H1 (cell line): ENCODE measurements at regions not wholly inside any gene's neighbourhood (a gene's known extent, or its start where the extent isn't known, plus 50 kb on each side); places are given as distances from the start of the nearest gene placed in this dataset.

Experiments
- CTCF ChIA-PET: fragments of 300-600 bp; sonication (Branson Sonifier 250); formaldehyde crosslinking; loops from one replicate; lab custom pipeline; 2021; ENCODE audit not compliant: partially characterized antibody; lab: Charles Lee
- POLR2A ChIA-PET: fragments of 300-600 bp; sonication (Branson Sonifier 250); formaldehyde crosslinking; loops from one replicate; lab custom pipeline; 2021; ENCODE audit warnings: inconsistent platforms; ENCODE audit not compliant: partially characterized antibody; lab: Charles Lee
- DNase-seq, 2 experiments: peaks; one replicate each; pipeline versions ENCODE4 v3.0.0 to v3.0.0-alpha.2; 2010 to 2022; ENCODE audit warnings: low spot score in 2 of 2, low read depth in 1 of 2, mixed read lengths in 1 of 2
- FAIRE-seq: peaks from 2 replicates; lab custom pipeline; 2011; peaks lifted over from hg19 to GRCh38; lab: Jason Lieb, UNC
- H2AFZ ChIP-seq: 2 replicates; pipeline ENCODE4 v1.8.1; 2012; ENCODE audit warnings: low read length, inconsistent platforms
- H2AK5ac ChIP-seq: 2 replicates; pipeline ENCODE4 v1.6.1; 2013; ENCODE audit warnings: low read depth, low read length
- H2BK120ac ChIP-seq: replicated peaks from 2 replicates; pipeline ENCODE3; 2013; ENCODE audit warnings: low read depth, low read length, inconsistent platforms
- H2BK12ac ChIP-seq: 2 replicates; pipeline ENCODE4 v1.6.1; 2013; ENCODE audit warnings: low read depth, low read length
- H2BK15ac ChIP-seq: 2 replicates; pipeline ENCODE4 v1.6.1; 2013; ENCODE audit warnings: low read length
- H2BK20ac ChIP-seq: 2 replicates; pipeline ENCODE4 v1.6.1; 2013; ENCODE audit warnings: low read length
- H2BK5ac ChIP-seq: 2 replicates; pipeline ENCODE4 v1.6.1; 2013; ENCODE audit warnings: low read depth, low read length
- H3K14ac ChIP-seq: 2 replicates; pipeline ENCODE4 v1.6.1; 2013; ENCODE audit warnings: inconsistent platforms; ENCODE audit not compliant: insufficient read length
- H3K18ac ChIP-seq: 2 replicates; pipeline ENCODE4 v1.6.1; 2013; ENCODE audit warnings: low read length; ENCODE audit errors: extremely low read depth
- H3K23ac ChIP-seq: 2 replicates; pipeline ENCODE4 v1.6.1; 2013; ENCODE audit warnings: inconsistent platforms; ENCODE audit not compliant: insufficient read length
- H3K23me2 ChIP-seq: 2 replicates; pipeline ENCODE4 v1.6.1; 2013; ENCODE audit warnings: low read depth, low read length
- H3K27ac ChIP-seq: 2 replicates; pipeline ENCODE4 v1.6.1; 2011; ENCODE audit warnings: low read depth, low read length, inconsistent platforms
- H3K27me3 ChIP-seq, 4 experiments: replicated peaks in 1 of 4; 1 replicate in 1 of 4; 2 replicates in 3 of 4; pipeline versions ENCODE4 v1.6.1 to v1.8.1; 2011 to 2013; ENCODE audit warnings: low read length in 3 of 4, mild to moderate bottlenecking in 3 of 4, inconsistent platforms in 2 of 4, mixed read lengths in 2 of 4, moderate library complexity in 1 of 4; ENCODE audit not compliant: control insufficient read depth in 3 of 4, insufficient read depth in 3 of 4; ENCODE audit errors: extremely low read depth in 1 of 4
- H3K36me3 ChIP-seq, 4 experiments: 2 replicates each; pipeline versions ENCODE4 v1.6.1 to v1.8.1; 2011 to 2013; ENCODE audit warnings: mild to moderate bottlenecking in 4 of 4, low read length in 3 of 4, moderate library complexity in 2 of 4, control low read depth in 1 of 4, inconsistent platforms in 1 of 4; ENCODE audit not compliant: insufficient read depth in 4 of 4, control insufficient read depth in 2 of 4
- H3K4ac ChIP-seq: replicated peaks from 2 replicates; pipeline ENCODE3; 2013; ENCODE audit warnings: low read length, low read depth, mixed read lengths, inconsistent platforms; ENCODE audit not compliant: insufficient read length
- H3K4me1 ChIP-seq, 4 experiments: replicated peaks in 1 of 4; 1 replicate in 1 of 4; 2 replicates in 3 of 4; pipeline versions ENCODE4 v1.6.1 to v1.8.1; 2011 to 2013; ENCODE audit warnings: low read length in 3 of 4, inconsistent platforms in 2 of 4, mixed read lengths in 1 of 4; ENCODE audit not compliant: insufficient read depth in 4 of 4, control insufficient read depth in 3 of 4
- H3K4me2 ChIP-seq, 2 experiments: 2 replicates each; pipeline versions ENCODE4 v1.6.1 to v1.8.1; 2011 to 2013; ENCODE audit warnings: low read depth in 2 of 2, low read length in 2 of 2, control low read depth in 1 of 2, inconsistent platforms in 1 of 2, mild to moderate bottlenecking in 1 of 2; ENCODE audit not compliant: insufficient read depth in 1 of 2
- H3K4me3 ChIP-seq, 4 experiments: fragments of 200-600, 300-600 bp in 1 of 4; sonication (generic), shearing (Covaris generic), sonication (Bioruptor Twin) in 1 of 4; 2 replicates each; pipeline versions ENCODE4 v1.5.1 to v1.8.1; 2011 to 2016; ENCODE audit warnings: low read length in 4 of 4, low read depth in 3 of 4, control low read depth in 2 of 4, inconsistent platforms in 2 of 4, mild to moderate bottlenecking in 2 of 4, mixed read lengths in 1 of 4, moderate library complexity in 1 of 4; ENCODE audit not compliant: insufficient read depth in 2 of 4; ENCODE audit errors: extremely low read depth in 1 of 4
- H3K56ac ChIP-seq: replicated peaks from 2 replicates; pipeline ENCODE3; 2013; ENCODE audit warnings: low read depth, mild to moderate bottlenecking, mixed read lengths, low read length, inconsistent platforms; ENCODE audit not compliant: insufficient read length
- H3K79me1 ChIP-seq: 2 replicates; pipeline ENCODE4 v1.6.1; 2013; ENCODE audit warnings: low read depth, low read length, control low read depth
- H3K79me2 ChIP-seq, 2 experiments: 2 replicates each; pipeline versions ENCODE4 v1.6.1 to v1.8.1; 2012 to 2013; ENCODE audit warnings: low read length in 2 of 2, mild to moderate bottlenecking in 2 of 2, inconsistent platforms in 1 of 2; ENCODE audit not compliant: insufficient read depth in 2 of 2, control insufficient read depth in 1 of 2
- H3K9ac ChIP-seq, 4 experiments: replicated peaks in 1 of 4; 1 replicate in 1 of 4; 2 replicates in 3 of 4; pipeline versions ENCODE4 v1.6.1 to v1.8.1; 2011 to 2013; ENCODE audit warnings: low read depth in 3 of 4, low read length in 3 of 4, control low read depth in 2 of 4, mild to moderate bottlenecking in 2 of 4, moderate library complexity in 2 of 4, inconsistent platforms in 1 of 4; ENCODE audit errors: extremely low read depth in 1 of 4
- H3K9me3 ChIP-seq, 2 experiments: 2 replicates each; pipeline versions ENCODE4 v1.6.1 to v1.8.1; 2012 to 2013; ENCODE audit warnings: mild to moderate bottlenecking in 2 of 2, moderate library complexity in 2 of 2, control low read depth in 1 of 2, inconsistent platforms in 1 of 2, low read depth in 1 of 2, low read length in 1 of 2, mixed read lengths in 1 of 2; ENCODE audit not compliant: insufficient read depth in 2 of 2
- H4K20me1 ChIP-seq, 2 experiments: replicated peaks in 1 of 2; 2 replicates each; pipeline versions ENCODE3 to v1.8.1; 2011 to 2013; ENCODE audit warnings: inconsistent platforms in 2 of 2, low read length in 2 of 2, mild to moderate bottlenecking in 1 of 2; ENCODE audit not compliant: insufficient read depth in 2 of 2, control insufficient read depth in 1 of 2
- H4K5ac ChIP-seq: 2 replicates; pipeline ENCODE4 v1.6.1; 2013; ENCODE audit warnings: low read length, low read depth, mixed read lengths, inconsistent platforms; ENCODE audit not compliant: insufficient read length
- H4K8ac ChIP-seq: 2 replicates; pipeline ENCODE4 v1.8.0; 2013; ENCODE audit warnings: mild to moderate bottlenecking, moderate library complexity, low read length, inconsistent platforms; ENCODE audit not compliant: insufficient read depth; ENCODE audit errors: extremely low read depth
- H4K91ac ChIP-seq: replicated peaks from 2 replicates; pipeline ENCODE3; 2013; ENCODE audit warnings: low read length, mixed read lengths, inconsistent platforms; ENCODE audit not compliant: insufficient read length
- CBX5 ChIP-seq: fragments of 300-800, 300-1000 bp; sonication (generic); IDR thresholded peaks from 2 replicates; pipeline ENCODE4 v1.7.1; 2016; ENCODE audit warnings: antibody characterized with exemption, low read length, low read depth
- CBX8 ChIP-seq: fragments of 300-800, 300-1000 bp; sonication (generic); IDR thresholded peaks from 2 replicates; pipeline ENCODE4 v1.7.1; 2016; ENCODE audit warnings: low read depth, low read length, borderline replicate concordance
- HDAC2 ChIP-seq, 2 experiments: fragments of 300-600 bp in 1 of 2; sonication (generic) in 1 of 2; IDR thresholded peaks; 2 replicates each; pipeline ENCODE4 v1.6.1; 2011 to 2012; ENCODE audit warnings: low read depth in 2 of 2, low read length in 2 of 2, mild to moderate bottlenecking in 2 of 2, moderate library complexity in 2 of 2, borderline replicate concordance in 1 of 2, inconsistent platforms in 1 of 2
- PHF8 ChIP-seq: fragments of 200-600 bp; sonication (generic); conservative IDR thresholded peaks from 2 replicates; pipeline ENCODE4 v1.7.1; 2012; ENCODE audit warnings: low read depth, mild to moderate bottlenecking, inconsistent platforms, low read length, moderate library complexity
- TAF7 ChIP-seq: optimal IDR thresholded peaks from 2 replicates; pipeline ENCODE3; 2011; ENCODE audit warnings: low read depth, mild to moderate bottlenecking, inconsistent platforms, low read length, moderate library complexity, borderline replicate concordance
- WGBS, 2 experiments: shearing (Covaris generic) in 1 of 2; methylation state at CpG; one replicate each; pipeline versions ENCODE4 v1.1.6 to v1.1.7; 2013 to 2015; ENCODE audit warnings: low lambda C conversion rate in 2 of 2, mixed read lengths in 2 of 2, inconsistent platforms in 1 of 2, low coverage in 1 of 2, missing lambda C conversion rate in 1 of 2; ENCODE audit not compliant: insufficient replicate concordance in 2 of 2, insufficient coverage in 1 of 2, insufficient read length in 1 of 2; ENCODE audit errors: extremely low coverage in 1 of 2, missing lambda C conversion rate in 1 of 2; 5-methylcytosine and 5-hydroxymethylcytosine counted together

DNA sequence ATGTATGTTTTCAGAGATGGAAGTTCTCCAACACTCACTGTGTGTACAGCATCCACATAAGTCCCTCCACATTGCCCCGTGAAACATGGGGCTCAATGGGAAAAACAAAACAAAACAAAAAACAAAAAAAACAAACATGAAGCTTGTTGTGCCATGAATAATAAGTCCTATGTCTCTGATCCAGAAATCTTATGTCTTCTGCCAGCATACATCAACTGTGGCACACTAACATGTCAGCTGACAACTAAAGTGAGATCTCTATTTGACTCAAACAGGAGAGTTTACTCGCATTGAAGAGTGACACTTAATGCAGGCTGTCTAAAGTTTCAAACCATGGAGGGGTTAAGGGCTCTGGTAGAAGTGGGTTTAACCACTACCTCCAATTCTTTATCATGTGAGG lies 180.2 kb upstream of the ROBO1 start:
- Histone ChIP-seq H3K36me3 (no peaks in the 10 kb centered on the region), H3K9ac (no peak overlapping the region), H3K14ac (no peak overlapping the region), H3K23me2 (no peaks in the 10 kb centered on the region), H2AFZ (no peak overlapping the region), H3K18ac (no peak overlapping the region), H3K4me2 (no peak overlapping the region), H3K79me1 (no peaks in the 10 kb centered on the region), H2AK5ac (no peak overlapping the region), H3K23ac (no peak overlapping the region), H2BK120ac (no peak overlapping the region), H2BK20ac (no peak overlapping the region), H4K5ac (no peak overlapping the region), H4K8ac (no peak overlapping the region), H3K4me1 (no peaks in the 10 kb centered on the region), H3K9me3 (peaks cover 0 to 12% of the 10 kb centered on the region in 2 experiments; a peak in 1 of 4 replicates), H3K4ac (no peak overlapping the region), H2BK15ac (no peak overlapping the region), H3K4me3 (no peak overlapping the region), H3K79me2 (no peaks in the 10 kb centered on the region), H4K20me1 (no peaks in the 10 kb centered on the region), H4K91ac (no peak overlapping the region), H3K56ac (no peak overlapping the region), H2BK5ac (no peak overlapping the region), H2BK12ac (no peak overlapping the region), H3K27me3 (no peaks in the 10 kb centered on the region), H3K27ac (no peak overlapping the region)
- DNase-seq: no peak
- ChIA-PET CTCF (no interaction called here), POLR2A (no interaction called here)
- WGBS, 2 experiments: 90% methylated on average over 2 of the region's 2 CpGs; no CpG with 5 or more reads in 1 of the 2 experiments
- FAIRE-seq: no peak
- no peak for TF ChIP-seq CBX8
- no peak for TF ChIP-seq TAF7
- no peak for TF ChIP-seq HDAC2 (IDR thresholded peaks at IDR 0.05; ENCODE audit: borderline replicate concordance in 1 of 2, low read depth in 2 of 2, low read length in 2 of 2)
- TF ChIP-seq PHF8: no peak
- TF ChIP-seq CBX5: no peak
